GM06990 (cell line): ENCODE measurements at regions not wholly inside any gene's neighbourhood (a gene's known extent, or its start where the extent isn't known, plus 50 kb on each side); places are given as distances from the start of the nearest gene placed in this dataset.
A peak's percentile ranks its signal among the peaks of the same experiment; 100 is the strongest.
"Not testable (repeated sequence)": the region's sequence is repeated elsewhere in the genome, so short reads cannot be mapped to it uniquely, and the experiment has no call there.

Experiments used
- DNase-seq: peaks from one replicate; pipeline ENCODE4 v3.0.0-alpha.2; 2011; ENCODE audit not compliant: insufficient read length; ENCODE audit errors: extremely low read depth
- H3K27me3 ChIP-seq: replicated peaks from 2 replicates; pipeline ENCODE4 v1.6.0; 2011; ENCODE audit warnings: low read length; ENCODE audit not compliant: control insufficient read depth, insufficient read depth
- H3K36me3 ChIP-seq: 2 replicates; pipeline ENCODE4 v1.5.1; 2011; ENCODE audit warnings: low read length; ENCODE audit not compliant: control insufficient read depth, insufficient read depth
- H3K4me3 ChIP-seq: replicated peaks from 2 replicates; pipeline ENCODE4 v1.5.1; 2011; ENCODE audit warnings: low read depth, mild to moderate bottlenecking, control low read depth, low read length
- CTCF ChIP-seq: IDR thresholded peaks from 2 replicates; pipeline ENCODE4 v1.5.1; 2011; ENCODE audit warnings: low read length, control low read depth, mild to moderate bottlenecking, inconsistent platforms; ENCODE audit not compliant: insufficient read depth, poor library complexity, severe bottlenecking

GRCh38 chr14:22379727-22380126 lies 209.3 kb downstream of the DAD1 start:
- DNase-seq, result no peak
- Histone ChIP-seq H3K27me3 (no peaks in the 10 kb centered on the region), H3K4me3 (no peak overlapping the region), H3K36me3 (no peaks in the 10 kb centered on the region)
- no peak for TF ChIP-seq CTCF

- no peak overlapping the region for H3K4me3 ChIP-seq
- no peaks in the 10 kb centered on the region for H3K36me3 ChIP-seq
- H3K27me3 ChIP-seq, result no peaks in the 10 kb centered on the region
- DNase-seq, result no peak
- TF ChIP-seq CTCF, result no peak
Measured at GRCh38 chr14:22378181-22378580, 210.8 kb downstream of the DAD1 start.

- no peak for DNase-seq
- Histone ChIP-seq H3K27me3 (no peaks in the 10 kb centered on the region), H3K36me3 (no peaks in the 10 kb centered on the region), H3K4me3 (no peak overlapping the region)
- peak; percentile 49 for TF ChIP-seq CTCF
Measured at GRCh38 chr14:22375321-22375930, 213.6 kb downstream of the DAD1 start.

GRCh38 chr14:22370084-22370847 lies 218.8 kb downstream of the DAD1 start:
- TF ChIP-seq CTCF, result no peak
- H3K36me3 ChIP-seq, result no peaks in the 10 kb centered on the region
- no peak for DNase-seq
- no peak overlapping the region for H3K4me3 ChIP-seq
- no peaks in the 10 kb centered on the region for H3K27me3 ChIP-seq

DNA sequence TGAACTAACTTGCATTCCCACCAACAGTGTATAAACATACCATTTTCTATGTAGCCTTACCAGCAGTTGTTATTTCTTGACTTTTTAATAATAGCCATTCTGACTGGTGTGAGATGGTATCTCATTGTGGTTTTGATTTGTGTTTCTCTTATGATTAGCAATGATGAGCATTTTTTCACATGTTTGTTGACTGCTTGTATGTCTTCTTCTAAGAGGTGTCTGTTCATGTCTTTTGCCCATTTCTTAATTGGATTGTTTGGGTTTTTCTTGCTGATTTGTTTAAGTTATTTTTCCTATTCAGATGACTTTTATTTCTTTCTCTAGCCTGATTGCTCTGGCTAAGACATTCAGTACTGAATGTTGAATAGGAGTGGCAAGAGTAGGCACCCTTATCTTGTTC lies 230.3 kb downstream of the DAD1 start:
- Histone ChIP-seq H3K36me3 (no peaks in the 10 kb centered on the region), H3K27me3 (no peaks in the 10 kb centered on the region), H3K4me3 (no peak overlapping the region)
- no peak for DNase-seq
- TF ChIP-seq CTCF, result no peak

DNA sequence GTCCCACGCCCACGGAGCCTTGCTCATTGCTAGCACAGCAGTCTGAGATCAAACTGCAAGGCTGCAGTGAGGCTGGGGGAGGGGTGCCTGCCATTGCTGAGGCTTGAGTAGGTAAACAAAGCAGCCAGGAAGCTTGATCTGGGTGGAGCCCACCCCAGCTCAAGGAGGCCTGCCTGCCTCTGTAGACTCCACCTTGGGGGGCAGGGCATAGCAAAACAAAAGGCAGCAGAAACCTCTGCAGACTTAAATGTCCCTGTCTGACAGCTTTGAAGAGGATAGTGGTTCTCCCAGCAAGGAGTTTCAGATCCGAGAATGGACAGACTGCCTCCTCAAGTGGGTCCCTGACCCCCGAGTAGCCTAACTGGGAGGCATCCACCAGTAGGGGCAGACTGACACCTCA lies 239.7 kb downstream of the DAD1 start:
- H3K36me3 ChIP-seq, H3K27me3 ChIP-seq, H3K4me3 ChIP-seq, DNase-seq: not testable (repeated sequence)
